KMS-11 (cell line): ENCODE measurements at regions not wholly inside any gene's neighbourhood (a gene's known extent, or its start where the extent isn't known, plus 50 kb on each side); places are given as distances from the start of the nearest gene placed in this dataset.

ENCODE experiments used
- H2AFZ ChIP-seq: fragments of 200-600 bp; sonication (generic); 2 replicates; pipeline ENCODE4 v1.6.1; 2016; ENCODE audit warnings: antibody characterized with exemption, mixed run types, low read depth
- H3K27ac ChIP-seq: fragments of 200-600 bp; sonication (generic); 2 replicates; pipeline ENCODE4 v1.6.1; 2016; ENCODE audit warnings: mild to moderate bottlenecking, mixed run types
- H3K27me3 ChIP-seq: fragments of 200-600 bp; sonication (generic); 2 replicates; pipeline ENCODE4 v1.6.1; 2017; ENCODE audit warnings: mild to moderate bottlenecking, low read depth, mixed run types, moderate library complexity; ENCODE audit not compliant: insufficient read depth
- H3K36me3 ChIP-seq: fragments of 200-600 bp; sonication (generic); 2 replicates; pipeline ENCODE4 v1.6.1; 2017; ENCODE audit warnings: mild to moderate bottlenecking, mixed run types; ENCODE audit not compliant: insufficient read depth
- H3K4me1 ChIP-seq: fragments of 200-600 bp; sonication (generic); 2 replicates; pipeline ENCODE4 v1.6.1; 2016; ENCODE audit warnings: mild to moderate bottlenecking, low read depth, mixed run types; ENCODE audit not compliant: poor library complexity, severe bottlenecking
- H3K4me2 ChIP-seq: fragments of 200-600 bp; sonication (generic); 2 replicates; pipeline ENCODE4 v1.7.0; 2016; ENCODE audit warnings: mild to moderate bottlenecking, mixed run types
- H3K4me3 ChIP-seq: fragments of 200-600 bp; sonication (generic); IDR thresholded peaks from 2 replicates; pipeline ENCODE4 v1.6.1; 2017; ENCODE audit warnings: low read depth, low read length, mixed read lengths; ENCODE audit not compliant: insufficient read depth
- H3K79me2 ChIP-seq: fragments of 200-600 bp; sonication (generic); 2 replicates; pipeline ENCODE4 v1.6.1; 2016; ENCODE audit warnings: low read depth, mixed run types; ENCODE audit not compliant: insufficient read depth
- H3K9ac ChIP-seq: fragments of 200-600 bp; sonication (generic); 2 replicates; pipeline ENCODE4 v1.6.1; 2016; ENCODE audit warnings: mild to moderate bottlenecking, mixed run types
- H4K20me1 ChIP-seq: fragments of 200-600 bp; sonication (generic); 2 replicates; pipeline ENCODE4 v1.6.1; 2016; ENCODE audit warnings: mild to moderate bottlenecking, mixed run types; ENCODE audit not compliant: insufficient read depth
- TF ChIP-seq, protein P1 (sequence below): fragments of 200-600 bp; sonication (generic); conservative IDR thresholded peaks from 2 replicates; pipeline ENCODE4 v1.6.1; 2017; ENCODE audit warnings: low read depth, mild to moderate bottlenecking, antibody characterized with exemption, low read length, moderate library complexity, mixed read lengths

GRCh38 chr15:87355946-87356345 lies 900.6 kb downstream of the NTRK3 start:
- Histone ChIP-seq H3K4me2 (no peak overlapping the region), H3K27ac (no peak overlapping the region)

DNA sequence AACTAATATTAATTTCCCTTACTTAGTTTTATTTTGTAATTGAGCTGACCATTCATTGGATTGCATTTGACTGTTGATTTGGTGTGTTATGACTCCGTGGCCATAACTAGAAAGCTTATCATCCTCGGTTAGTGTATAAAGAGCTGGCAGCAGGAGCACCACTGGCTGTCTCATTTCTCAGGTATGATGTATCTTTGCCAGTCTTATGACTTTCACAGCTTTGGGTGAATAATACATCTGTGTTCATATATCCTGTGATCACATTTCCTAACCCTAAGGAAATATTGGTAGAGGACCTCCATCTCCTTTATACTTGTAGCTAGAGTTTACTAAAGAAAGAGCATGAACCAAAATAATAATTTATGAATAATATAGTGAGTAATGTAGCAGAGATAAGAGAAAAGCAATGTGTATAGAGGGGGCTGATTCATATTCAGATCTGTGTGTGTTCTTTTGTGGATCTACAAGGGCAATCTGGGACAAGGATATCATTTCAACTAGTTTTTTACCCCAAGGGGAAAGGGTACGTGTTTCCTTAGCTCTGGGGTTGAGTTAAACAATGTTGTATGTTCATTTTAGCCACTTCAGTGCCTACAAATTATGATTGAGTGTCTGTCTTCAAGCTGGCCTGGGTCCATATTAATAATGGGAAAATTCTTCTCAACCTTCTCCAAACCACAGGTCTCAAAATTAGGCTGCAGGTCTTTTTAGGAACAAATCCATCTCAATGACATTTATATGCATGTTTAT lies 901.7 kb downstream of the NTRK3 start:
- Histone ChIP-seq H3K4me1 (peaks cover 9% of the 10 kb centered on the region), H3K27ac (no peak overlapping the region), H3K9ac (no peak overlapping the region), H4K20me1 (no peaks in the 10 kb centered on the region), H3K4me2 (no peak overlapping the region), H3K27me3 (no peaks in the 10 kb centered on the region), H3K36me3 (no peaks in the 10 kb centered on the region), H3K4me3 (no peak overlapping the region), H3K79me2 (no peaks in the 10 kb centered on the region), H2AFZ (no peak overlapping the region)
- TF ChIP-seq, protein P1, sequence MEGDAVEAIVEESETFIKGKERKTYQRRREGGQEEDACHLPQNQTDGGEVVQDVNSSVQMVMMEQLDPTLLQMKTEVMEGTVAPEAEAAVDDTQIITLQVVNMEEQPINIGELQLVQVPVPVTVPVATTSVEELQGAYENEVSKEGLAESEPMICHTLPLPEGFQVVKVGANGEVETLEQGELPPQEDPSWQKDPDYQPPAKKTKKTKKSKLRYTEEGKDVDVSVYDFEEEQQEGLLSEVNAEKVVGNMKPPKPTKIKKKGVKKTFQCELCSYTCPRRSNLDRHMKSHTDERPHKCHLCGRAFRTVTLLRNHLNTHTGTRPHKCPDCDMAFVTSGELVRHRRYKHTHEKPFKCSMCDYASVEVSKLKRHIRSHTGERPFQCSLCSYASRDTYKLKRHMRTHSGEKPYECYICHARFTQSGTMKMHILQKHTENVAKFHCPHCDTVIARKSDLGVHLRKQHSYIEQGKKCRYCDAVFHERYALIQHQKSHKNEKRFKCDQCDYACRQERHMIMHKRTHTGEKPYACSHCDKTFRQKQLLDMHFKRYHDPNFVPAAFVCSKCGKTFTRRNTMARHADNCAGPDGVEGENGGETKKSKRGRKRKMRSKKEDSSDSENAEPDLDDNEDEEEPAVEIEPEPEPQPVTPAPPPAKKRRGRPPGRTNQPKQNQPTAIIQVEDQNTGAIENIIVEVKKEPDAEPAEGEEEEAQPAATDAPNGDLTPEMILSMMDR, result no peak

More at GRCh38 chr15:87355946-87356345, 900.6 kb downstream of the NTRK3 start:
- Histone ChIP-seq H3K4me3 (no peak overlapping the region), H4K20me1 (no peaks in the 10 kb centered on the region), H3K27me3 (no peaks in the 10 kb centered on the region), H3K9ac (no peak overlapping the region), H3K79me2 (no peaks in the 10 kb centered on the region), H3K36me3 (no peaks in the 10 kb centered on the region), H2AFZ (no peak overlapping the region), H3K4me1 (peaks cover 9% of the 10 kb centered on the region)
- TF ChIP-seq, protein P1, result no peak

- Histone ChIP-seq H3K4me1 (peaks cover 9% of the 10 kb centered on the region), H4K20me1 (no peaks in the 10 kb centered on the region), H3K4me2 (no peak overlapping the region), H3K27ac (no peak overlapping the region), H3K4me3 (no peak overlapping the region), H3K79me2 (no peaks in the 10 kb centered on the region), H3K27me3 (no peaks in the 10 kb centered on the region), H3K36me3 (no peaks in the 10 kb centered on the region), H3K9ac (no peak overlapping the region), H2AFZ (no peak overlapping the region)
- TF ChIP-seq, protein P1, result no peak
Observed at GRCh38 chr15:87349181-87349580, 907.4 kb downstream of the NTRK3 start.

DNA sequence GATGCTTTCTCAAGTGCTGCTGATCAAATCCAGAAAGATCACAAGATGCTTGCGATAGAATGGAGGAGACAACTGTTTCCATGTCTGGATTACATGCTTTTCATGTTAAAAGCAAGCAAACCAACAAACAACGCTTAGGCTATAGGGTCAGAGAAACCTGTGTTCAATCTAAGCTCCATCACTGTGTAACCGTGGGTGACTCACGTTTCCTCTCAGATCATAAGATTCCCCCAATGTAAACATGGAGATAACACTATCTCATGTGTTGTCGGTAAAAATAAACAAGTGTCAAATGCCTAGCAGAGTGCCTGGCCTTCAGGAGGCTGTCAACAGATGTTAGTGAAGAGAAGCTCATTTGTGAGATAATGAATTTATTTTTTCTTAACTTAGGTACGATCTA lies 907.8 kb downstream of the NTRK3 start:
- H3K79me2 ChIP-seq, result no peaks in the 10 kb centered on the region
- no peaks in the 10 kb centered on the region for H4K20me1 ChIP-seq
- H3K27ac ChIP-seq, result no peak overlapping the region
- H3K4me2 ChIP-seq, result no peak overlapping the region
- H3K4me1 ChIP-seq, result peaks cover 9% of the 10 kb centered on the region
- TF ChIP-seq, protein P1, result no peak
- no peaks in the 10 kb centered on the region for H3K36me3 ChIP-seq
- no peak overlapping the region for H3K4me3 ChIP-seq
- no peak overlapping the region for H3K9ac ChIP-seq
- no peaks in the 10 kb centered on the region for H3K27me3 ChIP-seq
- H2AFZ ChIP-seq, result no peak overlapping the region
